GM12878 (cell line): ENCODE measurements at regions not wholly inside any gene's neighbourhood (a gene's known extent, or its start where the extent isn't known, plus 50 kb on each side); places are given as distances from the start of the nearest gene placed in this dataset.

Experiments
- ATAC-seq: fragments of 200-7000 bp; cut with Tn5 transposase; 3 replicates; pipeline ENCODE4 v1.9.1; 2020; ENCODE audit warnings: mild to moderate bottlenecking, moderate library complexity
- BruUV-seq: library from RNA; stranded (reverse); fragments of 400-500 nt; replicated peaks from 2 replicates; lab custom pipeline; 2021; lab: Mats Ljungman, UMichigan
- CTCF ChIA-PET: fragments of 300-600 bp; sonication (Branson Sonifier 250); formaldehyde crosslinking; extraction: SDS; loops from one replicate; lab custom pipeline; 2021; ENCODE audit warnings: inconsistent platforms; lab: Yijun Ruan, JAX
- POLR2A ChIA-PET: fragments of 350-600 bp; formaldehyde crosslinking; extraction: SDS; loops from one replicate; lab custom pipeline; 2021; ENCODE audit warnings: inconsistent platforms; lab: Charles Lee
- RAD21 ChIA-PET: fragments of 300-600 bp; sonication (Branson Sonifier 250); formaldehyde crosslinking; loops from one replicate; lab custom pipeline; 2023; ENCODE audit warnings: antibody characterized with exemption; ENCODE audit not compliant: unreplicated experiment; lab: Charles Lee
- SMC1A ChIA-PET: fragments of 300-600 bp; sonication (Branson Sonifier 250); formaldehyde crosslinking; loops from one replicate; lab custom pipeline; 2023; ENCODE audit not compliant: unreplicated experiment, uncharacterized antibody; lab: Charles Lee
- DNase-seq: peaks from one replicate; pipeline ENCODE4 v3.0.0-alpha.2; 2011; ENCODE audit warnings: low read depth, low spot score
- FAIRE-seq: peaks from 3 replicates; lab custom pipeline; 2011; peaks lifted over from hg19 to GRCh38; lab: Jason Lieb, UNC
- H2AFZ ChIP-seq: 2 replicates; pipeline ENCODE4 v1.6.0; 2011; ENCODE audit warnings: low read depth, low read length, control low read depth; ENCODE audit not compliant: control insufficient read depth
- H3K27ac ChIP-seq: 2 replicates; pipeline ENCODE4 v1.5.1; 2011; ENCODE audit warnings: control low read depth; ENCODE audit not compliant: control insufficient read depth, insufficient read depth
- H3K27me3 ChIP-seq, 2 experiments: replicated peaks in 1 of 2; 2 replicates each; pipeline versions ENCODE4 v1.6.0 to v1.6.1; 2011; ENCODE audit warnings: low read length in 1 of 2; ENCODE audit not compliant: control insufficient read depth in 2 of 2, insufficient read depth in 2 of 2
- H3K36me3 ChIP-seq, 2 experiments: 2 replicates each; pipeline ENCODE4 v1.5.1; 2011; ENCODE audit warnings: low read length in 1 of 2; ENCODE audit not compliant: control insufficient read depth in 2 of 2, insufficient read depth in 2 of 2
- H3K4me1 ChIP-seq: 2 replicates; pipeline ENCODE4 v1.6.1; 2011; ENCODE audit warnings: mild to moderate bottlenecking, low read length, moderate library complexity, mixed read lengths; ENCODE audit not compliant: control insufficient read depth, insufficient read depth
- H3K4me2 ChIP-seq: 2 replicates; pipeline ENCODE4 v1.6.0; 2011; ENCODE audit warnings: control low read depth; ENCODE audit not compliant: control insufficient read depth, insufficient read depth
- H3K4me3 ChIP-seq: fragments of 200-600 bp; sonication (generic); 2 replicates; pipeline ENCODE4 v1.5.1; 2016
- H3K79me2 ChIP-seq: 2 replicates; pipeline ENCODE4 v1.6.0; 2011; ENCODE audit warnings: low read length; ENCODE audit not compliant: control insufficient read depth, insufficient read depth
- H3K9ac ChIP-seq: 2 replicates; pipeline ENCODE4 v1.8.0; 2011; ENCODE audit warnings: low read length, control low read depth, mixed read lengths; ENCODE audit not compliant: control insufficient read depth, insufficient read depth
- H3K9me3 ChIP-seq: replicated peaks from 3 replicates; pipeline ENCODE4 v1.5.1; 2011; ENCODE audit warnings: mild to moderate bottlenecking, low read length; ENCODE audit not compliant: control insufficient read depth, insufficient read depth
- H4K20me1 ChIP-seq: 2 replicates; pipeline ENCODE4 v1.6.0; 2011; ENCODE audit not compliant: control insufficient read depth, insufficient read depth
- ATF7 ChIP-seq: fragments of 450-650 bp; IDR thresholded peaks from 2 replicates; pipeline ENCODE4 v1.6.1; 2016; ENCODE audit warnings: low read depth, mild to moderate bottlenecking
- BRCA1 ChIP-seq: IDR thresholded peaks from 2 replicates; pipeline ENCODE4 v1.6.1; 2011; ENCODE audit warnings: low read depth, low read length, improper control_type of control experiment
- ESRRA ChIP-seq: IDR thresholded peaks from 2 replicates; pipeline ENCODE4 v1.6.1; 2012; ENCODE audit warnings: mild to moderate bottlenecking, low read length, improper control_type of control experiment
- PML ChIP-seq: IDR thresholded peaks from 2 replicates; pipeline ENCODE4 v1.6.1; 2012; ENCODE audit warnings: low read length, inconsistent platforms
- POU2F2 ChIP-seq: IDR thresholded peaks from 3 replicates; pipeline ENCODE4 v1.6.1; 2011; ENCODE audit warnings: low read depth, mild to moderate bottlenecking, low read length, borderline replicate concordance
- TBL1XR1 ChIP-seq: IDR thresholded peaks from 2 replicates; pipeline ENCODE4 v1.6.1; 2012; ENCODE audit warnings: low read depth, low read length, improper control_type of control experiment
- YBX1 ChIP-seq: fragments of 450-650 bp; IDR thresholded peaks from 2 replicates; pipeline ENCODE4 v1.6.1; 2016; ENCODE audit warnings: antibody characterized with exemption
- WGBS: methylation state at CpG from one replicate; pipeline ENCODE4 v1.1.6; 2016; ENCODE audit warnings: low lambda C conversion rate; ENCODE audit not compliant: insufficient replicate concordance, insufficient coverage; ENCODE audit errors: missing lambda C conversion rate; 5-methylcytosine and 5-hydroxymethylcytosine counted together
- in situ Hi-C: fragments of 300-500 bp; cut with MboI; formaldehyde crosslinking; loops from 9 replicates; pipeline ENCODE4 v1.14.3; 2018; ENCODE audit warnings: mixed read lengths
- intact Hi-C: fragments of 100-400 bp; cut with micrococcal nuclease; formaldehyde crosslinking; loops from one replicate; pipeline ENCODE4 v1.14.2; 2022; ENCODE audit not compliant: unreplicated experiment
- TF ChIP-seq, protein P1 (sequence below): IDR thresholded peaks from 2 replicates; pipeline ENCODE4 v1.6.1; 2011; ENCODE audit warnings: borderline replicate concordance, low read depth, mild to moderate bottlenecking, moderate library complexity, low read length; ENCODE audit not compliant: insufficient read depth, poor library complexity, severe bottlenecking

GRCh38 chr6:63372951-63373533, 53.3 kb upstream of the LGSN start:
- no TSS peak for BruUV-seq
- no peak overlapping the region for H2AFZ ChIP-seq
- H3K9ac ChIP-seq: no peak overlapping the region
- no peak overlapping the region for H3K27ac ChIP-seq
- intact Hi-C loops: no loop called here
- H4K20me1 ChIP-seq: no peaks in the 10 kb centered on the region
- no peak for FAIRE-seq
- RAD21 ChIA-PET: no interaction called here
- no peak overlapping the region for H3K4me3 ChIP-seq
- peak; percentile 79 for TF ChIP-seq ATF7
- TF ChIP-seq TBL1XR1: no peak
- TF ChIP-seq, all 136 proteins: peak for 1
- Histone ChIP-seq H3K27me3 (no peaks in the 10 kb centered on the region), H3K4me2 (no peak overlapping the region), H3K79me2 (no peaks in the 10 kb centered on the region), H3K4me1 (0 out of 2 replicates have a peak, but pooled peaks cover 3% of the 10 kb centered on the region), H3K9me3 (no peaks in the 10 kb centered on the region; the same call in 2 of the 3 replicates), H3K36me3 (no peaks in the 10 kb centered on the region)
- in situ Hi-C loops: no loop called here
- ChIA-PET POLR2A (no interaction called here), CTCF (no interaction called here), SMC1A (no interaction called here)
- 30% methylated on average over 3 of the region's 3 CpGs for WGBS
- no peak for DNase-seq
- ATAC-seq: no peak

DNA sequence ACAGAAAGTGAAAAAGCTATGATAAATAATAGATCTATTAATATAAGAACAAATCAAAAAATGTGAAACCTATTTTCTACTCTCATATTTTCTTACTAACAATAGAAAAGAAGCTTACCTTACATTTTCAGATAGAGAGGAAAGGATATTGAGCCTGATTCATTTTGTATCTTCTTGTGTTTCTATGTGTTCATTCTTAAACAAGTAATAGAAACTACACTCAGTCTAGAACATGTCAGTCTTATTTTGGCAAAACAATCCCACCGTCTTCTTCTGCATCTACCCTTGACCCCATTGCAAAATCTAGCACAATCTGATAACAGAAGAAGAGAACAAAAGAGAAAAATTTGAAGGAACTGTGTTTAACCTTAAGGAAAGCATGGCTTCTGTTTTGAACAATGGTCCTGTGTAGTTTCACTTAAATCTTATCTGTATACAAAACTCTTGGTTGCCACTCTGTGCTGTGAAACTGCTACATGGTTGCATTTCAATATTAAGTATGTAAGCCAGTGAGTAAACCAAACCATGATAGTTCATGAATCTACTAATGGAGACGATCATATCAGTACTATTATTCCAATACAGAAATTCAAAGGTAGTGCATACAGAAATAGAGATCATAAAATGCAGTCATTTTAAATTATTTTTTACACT, 69.5 kb upstream of the LGSN start:
- no peak for FAIRE-seq
- TF ChIP-seq BRCA1 (no peak), YBX1 (no peak), ESRRA (no peak), POU2F2 (no peak), PML (no peak)
- TF ChIP-seq, protein P1, sequence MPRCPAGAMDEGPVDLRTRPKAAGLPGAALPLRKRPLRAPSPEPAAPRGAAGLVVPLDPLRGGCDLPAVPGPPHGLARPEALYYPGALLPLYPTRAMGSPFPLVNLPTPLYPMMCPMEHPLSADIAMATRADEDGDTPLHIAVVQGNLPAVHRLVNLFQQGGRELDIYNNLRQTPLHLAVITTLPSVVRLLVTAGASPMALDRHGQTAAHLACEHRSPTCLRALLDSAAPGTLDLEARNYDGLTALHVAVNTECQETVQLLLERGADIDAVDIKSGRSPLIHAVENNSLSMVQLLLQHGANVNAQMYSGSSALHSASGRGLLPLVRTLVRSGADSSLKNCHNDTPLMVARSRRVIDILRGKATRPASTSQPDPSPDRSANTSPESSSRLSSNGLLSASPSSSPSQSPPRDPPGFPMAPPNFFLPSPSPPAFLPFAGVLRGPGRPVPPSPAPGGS: no peak
- Histone ChIP-seq H3K4me1 (peaks cover 3% of the 10 kb centered on the region; the same call in 1 of the 2 replicates), H4K20me1 (no peaks in the 10 kb centered on the region), H3K36me3 (no peaks in the 10 kb centered on the region), H2AFZ (peak overlapping the region; percentile 50), H3K9ac (no peak overlapping the region), H3K27ac (peak overlapping the region; percentile 39; the same call in 1 of the 2 replicates), H3K4me2 (peak overlapping the region; percentile 18; the same call in 1 of the 2 replicates), H3K79me2 (no peaks in the 10 kb centered on the region), H3K27me3 (no peaks in the 10 kb centered on the region), H3K9me3 (no peaks in the 10 kb centered on the region), H3K4me3 (no peak overlapping the region)
- ATAC-seq: peak; percentile 77
- SMC1A ChIA-PET: interaction anchor here (0.7 to 1.4 kb wide), 3 partner anchors 9 to 188 kb away, joined by 3 read pairs; no protein-coding TSS in a partner anchor
- no TSS peak for BruUV-seq
- no peak for DNase-seq
- CTCF ChIA-PET: interaction anchor here (1.7 kb wide), 1 partner anchor 12 kb away, joined by 4 read pairs; no protein-coding TSS in a partner anchor
- RAD21 ChIA-PET: no interaction called here
- in situ Hi-C loops (no loop called here), intact Hi-C loops (no loop called here)
- WGBS: 15% methylated on average over 2 of the region's 2 CpGs
- POLR2A ChIA-PET: interaction anchor here (0.6 kb wide), 1 partner anchor 7 kb away, joined by 3 read pairs; no protein-coding TSS in a partner anchor
